ENCODE measurements at regions not wholly inside any gene's neighbourhood (a gene's known extent, or its start where the extent isn't known, plus 50 kb on each side); places are given as distances from the start of the nearest gene placed in this dataset.

- no peak overlapping the region for H2AFZ ChIP-seq (ENCODE audit: insufficient read depth, low read length, poor library complexity)
- H3K9me3 ChIP-seq (ENCODE audit: insufficient read depth, low read depth, low read length), result no peaks in the 10 kb centered on the region
- H3K4ac ChIP-seq (ENCODE audit: low read depth, low read length), result no peak overlapping the region
- H3K4me2 ChIP-seq (ENCODE audit: low read length), result no peak overlapping the region
- no CpG with 5 or more reads among the region's 1 CpG for WGBS (ENCODE audit: extremely low coverage, insufficient coverage, insufficient read length)
- H3K14ac ChIP-seq (ENCODE audit: low read length), result no peak overlapping the region
- no peaks in the 10 kb centered on the region for H3K4me1 ChIP-seq (ENCODE audit: control insufficient read depth in 1 of 2, insufficient read depth in 2 of 2, low read length in 2 of 2)
- no peak overlapping the region for H3K23ac ChIP-seq (ENCODE audit: low read length)
- no peak overlapping the region for H4K8ac ChIP-seq (ENCODE audit: low read depth, low read length)
- no peak overlapping the region for H2BK5ac ChIP-seq (ENCODE audit: low read depth, low read length, poor library complexity)
- H2BK120ac ChIP-seq (ENCODE audit: insufficient read depth, low read length, poor library complexity), result no peak overlapping the region
- H4K12ac ChIP-seq (ENCODE audit: low read depth, low read length), result no peak overlapping the region
- no peak overlapping the region for H3K27ac ChIP-seq (ENCODE audit: low read depth, low read length)
- no peak overlapping the region for H3K18ac ChIP-seq (ENCODE audit: low read length)
- no peaks in the 10 kb centered on the region for H3K36me3 ChIP-seq (ENCODE audit: control insufficient read depth in 1 of 2, insufficient read depth in 2 of 2, low read length in 2 of 2)
- no peaks in the 10 kb centered on the region for H3K79me2 ChIP-seq (ENCODE audit: control insufficient read depth, insufficient read depth, low read length, poor library complexity)
- no peak overlapping the region for H3K4me3 ChIP-seq (ENCODE audit: low read depth, low read length)
- no peaks in the 10 kb centered on the region for H3K27me3 ChIP-seq (ENCODE audit: insufficient read depth, low read length)
- no peak overlapping the region for H3K9ac ChIP-seq (ENCODE audit: low read length)
- no peak for DNase-seq
- no peak overlapping the region for H2AK5ac ChIP-seq (ENCODE audit: low read length)
- no peak overlapping the region for H4K91ac ChIP-seq (ENCODE audit: low read depth, low read length)
- no peak overlapping the region for H2BK12ac ChIP-seq (ENCODE audit: low read length)
- H3K79me1 ChIP-seq (ENCODE audit: low read length), result no peaks in the 10 kb centered on the region
Observed at GRCh38 chr1:222136869-222137268, 395.0 kb upstream of the DUSP10 start.

- Histone ChIP-seq H3K4me3 (ENCODE audit: low read depth, low read length) (no peak overlapping the region), H2BK5ac (ENCODE audit: low read depth, low read length, poor library complexity) (no peak overlapping the region), H3K27me3 (ENCODE audit: insufficient read depth, low read length) (no peaks in the 10 kb centered on the region), H3K79me1 (ENCODE audit: low read length) (no peaks in the 10 kb centered on the region), H3K18ac (ENCODE audit: low read length) (no peak overlapping the region), H3K23ac (ENCODE audit: low read length) (no peak overlapping the region), H2AFZ (ENCODE audit: insufficient read depth, low read length, poor library complexity) (no peak overlapping the region), H2AK5ac (ENCODE audit: low read length) (no peak overlapping the region), H3K4ac (ENCODE audit: low read depth, low read length) (no peak overlapping the region), H3K4me1 (ENCODE audit: control insufficient read depth in 1 of 2, insufficient read depth in 2 of 2, low read length in 2 of 2) (no peaks in the 10 kb centered on the region), H3K79me2 (ENCODE audit: control insufficient read depth, insufficient read depth, low read length, poor library complexity) (no peaks in the 10 kb centered on the region), H3K14ac (ENCODE audit: low read length) (no peak overlapping the region), H4K91ac (ENCODE audit: low read depth, low read length) (no peak overlapping the region), H3K27ac (ENCODE audit: low read depth, low read length) (no peak overlapping the region), H4K12ac (ENCODE audit: low read depth, low read length) (no peak overlapping the region), H3K9me3 (ENCODE audit: insufficient read depth, low read depth, low read length) (no peaks in the 10 kb centered on the region), H2BK12ac (ENCODE audit: low read length) (no peak overlapping the region), H3K36me3 (ENCODE audit: control insufficient read depth in 1 of 2, insufficient read depth in 2 of 2, low read length in 2 of 2) (no peaks in the 10 kb centered on the region), H3K4me2 (ENCODE audit: low read length) (no peak overlapping the region), H3K9ac (ENCODE audit: low read length) (no peak overlapping the region), H4K8ac (ENCODE audit: low read depth, low read length) (no peak overlapping the region), H2BK120ac (ENCODE audit: insufficient read depth, low read length, poor library complexity) (no peak overlapping the region)
- DNase-seq, result no peak
Observed at GRCh38 chr1:222129041-222129440, 387.2 kb upstream of the DUSP10 start.

- Histone ChIP-seq H3K4me2 (ENCODE audit: low read length) (no peak overlapping the region), H2BK12ac (ENCODE audit: low read length) (no peak overlapping the region), H2AK5ac (ENCODE audit: low read length) (no peak overlapping the region), H2BK5ac (ENCODE audit: low read depth, low read length, poor library complexity) (no peak overlapping the region), H3K79me2 (ENCODE audit: control insufficient read depth, insufficient read depth, low read length, poor library complexity) (no peaks in the 10 kb centered on the region), H2BK120ac (ENCODE audit: insufficient read depth, low read length, poor library complexity) (no peak overlapping the region), H3K4ac (ENCODE audit: low read depth, low read length) (no peak overlapping the region), H4K8ac (ENCODE audit: low read depth, low read length) (no peak overlapping the region), H3K14ac (ENCODE audit: low read length) (no peak overlapping the region), H3K79me1 (ENCODE audit: low read length) (no peaks in the 10 kb centered on the region), H3K36me3 (ENCODE audit: control insufficient read depth in 1 of 2, insufficient read depth in 2 of 2, low read length in 2 of 2) (no peaks in the 10 kb centered on the region), H3K4me3 (ENCODE audit: low read depth, low read length) (no peak overlapping the region), H2AFZ (ENCODE audit: insufficient read depth, low read length, poor library complexity) (no peak overlapping the region), H4K91ac (ENCODE audit: low read depth, low read length) (no peak overlapping the region), H4K12ac (ENCODE audit: low read depth, low read length) (no peak overlapping the region), H3K23ac (ENCODE audit: low read length) (no peak overlapping the region), H3K27me3 (ENCODE audit: insufficient read depth, low read length) (no peaks in the 10 kb centered on the region), H3K4me1 (ENCODE audit: control insufficient read depth in 1 of 2, insufficient read depth in 2 of 2, low read length in 2 of 2) (no peaks in the 10 kb centered on the region), H3K18ac (ENCODE audit: low read length) (no peak overlapping the region), H3K27ac (ENCODE audit: low read depth, low read length) (no peak overlapping the region), H3K9ac (ENCODE audit: low read length) (no peak overlapping the region), H3K9me3 (ENCODE audit: insufficient read depth, low read depth, low read length) (no peaks in the 10 kb centered on the region)
- DNase-seq, result no peak
- no CpG with 5 or more reads among the region's 3 CpGs for WGBS (ENCODE audit: extremely low coverage, insufficient coverage, insufficient read length)
Observed at GRCh38 chr1:222127526-222128152, 385.8 kb upstream of the DUSP10 start.

- Histone ChIP-seq H3K79me1 (ENCODE audit: low read length) (no peaks in the 10 kb centered on the region), H2BK5ac (ENCODE audit: low read depth, low read length, poor library complexity) (no peak overlapping the region), H2AK5ac (ENCODE audit: low read length) (no peak overlapping the region), H3K18ac (ENCODE audit: low read length) (no peak overlapping the region), H2BK120ac (ENCODE audit: insufficient read depth, low read length, poor library complexity) (no peak overlapping the region), H3K14ac (ENCODE audit: low read length) (no peak overlapping the region), H4K91ac (ENCODE audit: low read depth, low read length) (no peak overlapping the region), H3K27me3 (ENCODE audit: insufficient read depth, low read length) (no peaks in the 10 kb centered on the region), H3K4me3 (ENCODE audit: low read depth, low read length) (no peak overlapping the region), H3K79me2 (ENCODE audit: control insufficient read depth, insufficient read depth, low read length, poor library complexity) (no peaks in the 10 kb centered on the region), H4K12ac (ENCODE audit: low read depth, low read length) (no peak overlapping the region), H3K27ac (ENCODE audit: low read depth, low read length) (no peak overlapping the region), H3K9ac (ENCODE audit: low read length) (no peak overlapping the region), H3K4ac (ENCODE audit: low read depth, low read length) (no peak overlapping the region), H3K9me3 (ENCODE audit: insufficient read depth, low read depth, low read length) (no peaks in the 10 kb centered on the region), H3K23ac (ENCODE audit: low read length) (no peak overlapping the region), H3K36me3 (ENCODE audit: control insufficient read depth in 1 of 2, insufficient read depth in 2 of 2, low read length in 2 of 2) (no peaks in the 10 kb centered on the region), H3K4me2 (ENCODE audit: low read length) (no peak overlapping the region), H3K4me1 (ENCODE audit: control insufficient read depth in 1 of 2, insufficient read depth in 2 of 2, low read length in 2 of 2) (no peaks in the 10 kb centered on the region), H2AFZ (ENCODE audit: insufficient read depth, low read length, poor library complexity) (no peak overlapping the region), H2BK12ac (ENCODE audit: low read length) (no peak overlapping the region), H4K8ac (ENCODE audit: low read depth, low read length) (no peak overlapping the region)
- 100% methylated on average over 1 of the region's 2 CpGs for WGBS (ENCODE audit: extremely low coverage, insufficient coverage, insufficient read length)
- no peak for DNase-seq
Observed at GRCh38 chr1:222127096-222127495, 385.2 kb upstream of the DUSP10 start.
